Suprapubic skin (tissue), 4 donors: ENCODE measurements at regions not wholly inside any gene's neighbourhood (a gene's known extent, or its start where the extent isn't known, plus 50 kb on each side); places are given as distances from the start of the nearest gene placed in this dataset.

Source experiments
- CTCF ChIP-seq, 2 donors: fragments of 200-600 bp in 1 of 2; fragments of 450-650 bp in 1 of 2; sonication (generic) in 1 of 2; IDR thresholded peaks; one replicate each; pipeline ENCODE4 v1.5.1; 2016 to 2019; ENCODE audit warnings: antibody characterized with exemption in 2 of 2, mild to moderate bottlenecking in 1 of 2, moderate library complexity in 1 of 2
- EP300 ChIP-seq: sonication (generic); formaldehyde crosslinking; IDR thresholded peaks from one replicate; pipeline ENCODE4 v1.6.1; 2017; ENCODE audit warnings: antibody characterized with exemption
- POLR2A ChIP-seq, 2 donors: fragments of 450-650 bp; IDR thresholded peaks; one replicate each; pipeline ENCODE4 v1.6.1; 2017; ENCODE audit warnings: antibody characterized with exemption in 2 of 2, mild to moderate bottlenecking in 2 of 2, moderate library complexity in 2 of 2
- POLR2AphosphoS5 ChIP-seq, 3 donors: sonication (generic); formaldehyde crosslinking; IDR thresholded peaks; one replicate each; pipeline ENCODE4 v1.6.1; 2017; ENCODE audit warnings: antibody characterized with exemption in 3 of 3

DNA sequence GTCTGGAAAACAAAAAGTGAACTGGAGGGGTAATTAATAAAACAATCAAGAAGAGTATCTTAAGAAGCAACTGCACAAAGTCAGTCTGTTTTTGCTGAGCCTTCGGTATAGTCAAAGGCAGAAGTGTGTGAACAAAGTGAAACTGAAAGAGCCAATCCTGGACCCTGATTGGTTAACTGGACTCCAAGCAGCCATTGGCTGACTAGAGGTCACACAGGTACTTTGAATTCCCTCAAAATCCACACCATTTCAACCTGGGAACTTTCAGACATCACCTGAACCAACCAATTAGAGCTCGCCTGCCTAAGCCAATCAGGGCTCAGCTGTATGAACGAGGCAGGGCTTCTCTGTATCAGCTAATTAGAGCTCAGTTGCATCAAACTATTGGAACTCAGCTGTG lies 286.7 kb downstream of the TLE4 start:
- TF ChIP-seq CTCF (IDR thresholded peaks at IDR 0.05) (no peak), POLR2A (IDR thresholded peaks at IDR 0.05) (no peak), EP300 (no peak), POLR2AphosphoS5 (IDR thresholded peaks at IDR 0.05) (no peak)
